GM19467 (cell line): ENCODE measurements at regions not wholly inside any gene's neighbourhood (a gene's known extent, or its start where the extent isn't known, plus 50 kb on each side); places are given as distances from the start of the nearest gene placed in this dataset.
"Not testable (repeated sequence)": the region's sequence is repeated elsewhere in the genome, so short reads cannot be mapped to it uniquely, and the experiment has no call there.

Source experiments
- ATAC-seq: cut with Tn5 transposase; IDR thresholded peaks from one replicate; pipeline ENCODE4 v1.9.1; 2021; ENCODE audit warnings: mild to moderate bottlenecking, moderate library complexity; ENCODE audit not compliant: unreplicated experiment

- ATAC-seq, result not testable (repeated sequence)
These were observed 52.5 kb upstream of the CCDC71L start for GRCh38 chr7:106713452-106713851.

- not testable (repeated sequence) for ATAC-seq
These were observed 53.9 kb upstream of the CCDC71L start for GRCh38 chr7:106714590-106715442.

- no peak for ATAC-seq
These were observed 54.8 kb upstream of the CCDC71L start for GRCh38 chr7:106715730-106716129.

GRCh38 chr7:106717254-106717954 is 56.4 kb upstream of the CCDC71L start:
- ATAC-seq, result no peak

- peak; percentile 69 for ATAC-seq
These were observed 57.3 kb upstream of the CCDC71L start for GRCh38 chr7:106717955-106718871.

- no peak for ATAC-seq
These were observed 59.7 kb upstream of the CCDC71L start for GRCh38 chr7:106720641-106721040.

- no peak for ATAC-seq
These were observed 61.1 kb upstream of the CCDC71L start for GRCh38 chr7:106721816-106722785.

- no peak for ATAC-seq
These were observed 62.4 kb upstream of the CCDC71L start for GRCh38 chr7:106723398-106723797.

GRCh38 chr7:106729720-106730385 is 68.9 kb upstream of the CCDC71L start:
- ATAC-seq, result no peak

- no peak for ATAC-seq
These were observed 70.2 kb upstream of the CCDC71L start for GRCh38 chr7:106731187-106731586.

- no peak for ATAC-seq
These were observed 70.9 kb upstream of the CCDC71L start for GRCh38 chr7:106731646-106732444.

- ATAC-seq, result no peak
These were observed 74.7 kb upstream of the CCDC71L start for GRCh38 chr7:106735637-106736036.

GRCh38 chr7:106736123-106736507 is 75.2 kb upstream of the CCDC71L start:
- ATAC-seq, result no peak

GRCh38 chr7:106736508-106737201 is 75.7 kb upstream of the CCDC71L start:
- peak; percentile 83 for ATAC-seq

- no peak for ATAC-seq
These were observed 76.2 kb upstream of the CCDC71L start for GRCh38 chr7:106737202-106737562.

GRCh38 chr7:106740806-106741205 is 79.8 kb upstream of the CCDC71L start:
- ATAC-seq, result no peak

GRCh38 chr7:106744563-106745091 is 83.7 kb upstream of the CCDC71L start:
- ATAC-seq, result no peak

- not testable (repeated sequence) for ATAC-seq
These were observed 86.3 kb upstream of the CCDC71L start for GRCh38 chr7:106747301-106747700.
